NCI-H446 treated with DMSO at 0.1 percent for 48 hours (cell line): ENCODE measurements at regions not wholly inside any gene's neighbourhood (a gene's known extent, or its start where the extent isn't known, plus 50 kb on each side); places are given as distances from the start of the nearest gene placed in this dataset.
"Not testable (repeated sequence)": the region's sequence is repeated elsewhere in the genome, so short reads cannot be mapped to it uniquely, and the experiment has no call there.

Experiments used
- DNase-seq: peaks from one replicate; lab custom pipeline; 2025; lab: John Stamatoyannopoulos, UW

GRCh38 chr15:31219221-31219620 lies 107.4 kb upstream of the KLF13 start:
- no peak for DNase-seq

DNA sequence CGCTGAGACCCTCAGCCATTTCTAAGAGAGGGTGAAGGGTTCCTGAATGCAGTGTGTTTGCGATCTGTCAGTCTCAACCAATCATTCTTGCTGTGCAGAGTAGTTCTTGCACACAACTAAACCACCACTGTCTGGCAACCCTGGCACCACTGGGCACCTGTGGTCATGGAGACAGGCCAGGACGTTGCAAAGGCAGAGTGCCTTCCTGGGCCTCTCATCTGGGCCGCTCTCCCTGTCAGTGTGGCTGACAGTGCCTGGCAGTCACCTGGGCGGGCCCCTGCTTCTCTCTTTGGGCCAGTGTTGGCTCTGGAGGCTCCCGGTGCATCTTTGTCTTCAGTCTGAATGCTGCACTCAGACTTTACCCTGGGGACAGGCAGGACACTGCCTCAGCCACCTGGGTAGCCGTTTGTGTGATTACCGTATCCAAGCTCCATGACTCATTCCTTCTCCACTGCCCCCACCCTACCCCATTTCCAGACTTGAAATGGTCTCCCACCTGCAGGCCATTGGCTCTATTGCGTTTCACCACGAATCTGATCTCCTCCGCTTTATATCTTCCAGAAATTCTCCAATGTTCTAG lies 104.6 kb upstream of the KLF13 start:
- no peak for DNase-seq

DNA sequence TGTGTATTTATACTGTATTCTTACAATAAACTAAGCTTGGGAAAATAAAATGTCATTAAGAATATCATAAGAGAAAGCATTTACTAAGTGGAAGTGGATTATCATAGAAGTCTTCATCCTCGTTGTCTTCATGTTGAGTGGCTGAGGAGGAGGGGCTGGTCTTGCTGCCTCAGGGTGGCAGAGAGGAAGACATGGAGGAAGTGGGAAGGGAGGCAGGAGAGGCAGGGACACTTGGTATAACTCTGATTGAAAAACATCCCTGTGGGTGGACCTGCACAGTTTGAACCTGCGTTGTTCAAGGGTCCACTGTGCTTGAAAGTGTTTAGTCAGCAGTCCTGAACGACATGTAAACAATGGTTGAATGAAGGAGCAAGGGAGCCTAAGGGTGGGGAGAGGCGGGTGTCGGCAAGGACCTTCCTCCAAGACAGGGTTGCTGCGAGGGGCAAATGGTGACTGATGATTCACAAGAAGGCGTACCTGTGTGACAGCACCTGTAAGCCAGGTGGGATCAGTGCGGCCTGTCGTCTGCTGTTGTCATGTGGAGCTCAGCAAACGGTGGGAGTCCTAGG lies 103.8 kb upstream of the KLF13 start:
- DNase-seq, result no peak

- DNase-seq, result no peak
These were observed 102.9 kb upstream of the KLF13 start for GRCh38 chr15:31223478-31224350.

GRCh38 chr15:31224661-31225060 lies 102.0 kb upstream of the KLF13 start:
- not testable (repeated sequence) for DNase-seq

- no peak for DNase-seq
These were observed 101.2 kb upstream of the KLF13 start for GRCh38 chr15:31225356-31225955.

- no peak for DNase-seq
These were observed 100.6 kb upstream of the KLF13 start for GRCh38 chr15:31226021-31226420.

DNA sequence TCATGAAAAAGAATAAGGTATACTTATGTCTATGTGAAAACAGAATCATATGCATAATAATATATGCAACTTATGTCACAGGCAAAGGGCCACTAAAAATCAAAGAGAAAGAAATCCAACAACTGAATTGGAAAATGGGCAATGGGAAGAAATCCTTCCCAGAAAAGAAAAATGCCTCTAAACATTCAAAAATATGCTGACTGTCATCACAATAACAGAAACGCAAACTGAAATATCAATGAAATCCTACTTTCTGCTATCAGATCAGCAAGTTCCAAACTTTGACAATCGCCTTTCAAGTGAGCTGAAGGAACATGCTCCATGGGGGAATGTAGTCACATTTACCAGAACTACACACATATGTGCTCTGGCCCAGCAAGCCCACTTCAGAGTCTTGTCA lies 99.4 kb upstream of the KLF13 start:
- DNase-seq, result no peak

DNA sequence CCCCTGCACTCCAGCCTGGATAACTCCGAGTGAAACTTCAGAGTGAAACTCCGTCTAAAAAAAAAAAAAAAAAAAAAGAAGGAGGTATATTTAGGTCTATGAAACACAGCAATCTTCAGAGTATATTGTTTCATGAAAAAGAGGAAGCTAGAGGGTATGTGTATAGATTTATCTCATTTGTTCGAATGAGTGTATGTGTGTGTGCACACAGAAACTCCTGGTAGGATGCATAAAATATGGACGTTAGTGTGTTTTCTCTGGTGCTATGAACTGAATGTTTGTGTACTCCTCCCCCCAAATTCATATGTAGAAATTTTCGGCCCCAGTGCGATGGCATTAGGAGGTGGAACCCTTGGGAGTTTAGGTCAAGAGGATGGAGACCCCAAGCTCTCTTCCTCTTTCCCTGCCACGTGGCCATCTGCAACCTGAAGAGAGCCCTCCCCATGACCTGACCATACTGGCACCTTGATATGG lies 98.6 kb upstream of the KLF13 start:
- DNase-seq, result no peak

DNA sequence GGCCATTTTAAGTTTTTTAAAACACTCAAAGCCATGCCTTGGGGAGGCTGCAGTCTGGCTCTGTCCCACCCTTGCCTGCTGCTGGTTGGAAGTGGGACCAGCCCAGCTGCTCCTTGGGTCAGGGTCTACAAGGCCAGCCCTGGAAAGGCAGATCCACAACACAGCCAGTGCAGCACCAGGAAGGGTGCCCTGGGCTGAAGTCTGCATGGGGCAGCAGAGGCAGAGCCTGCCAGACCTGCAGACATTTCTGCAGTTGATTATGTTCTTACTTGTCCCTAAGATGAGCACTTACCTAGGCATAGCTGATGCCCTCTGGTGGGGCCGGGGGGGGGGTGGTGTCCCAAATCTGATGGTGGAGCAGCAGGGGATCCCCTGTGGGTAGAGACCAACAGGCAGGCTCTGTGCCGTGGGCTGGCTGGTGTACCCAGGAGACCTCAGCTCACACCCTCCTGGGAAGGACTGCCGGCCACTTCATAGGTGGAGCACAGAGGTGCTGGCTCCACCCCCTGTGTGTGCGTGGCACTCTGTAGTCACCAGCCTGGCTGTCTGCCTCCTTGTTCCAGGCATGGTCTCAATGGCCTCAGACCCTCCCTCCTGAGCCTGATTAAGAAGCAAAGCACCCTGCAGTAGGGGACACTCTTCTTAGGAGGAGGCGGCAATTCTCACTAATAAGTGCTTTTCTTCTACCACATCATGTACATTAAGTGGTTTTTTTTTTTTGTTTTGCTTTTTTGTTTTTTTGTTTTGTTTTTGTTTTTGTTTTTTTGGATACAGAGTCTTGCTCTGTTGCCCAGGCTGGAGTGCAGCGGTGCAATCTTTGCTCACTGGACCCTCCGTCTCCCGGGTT lies 97.4 kb upstream of the KLF13 start:
- DNase-seq, result no peak

GRCh38 chr15:31230630-31231485 lies 95.8 kb upstream of the KLF13 start:
- no peak for DNase-seq

DNA sequence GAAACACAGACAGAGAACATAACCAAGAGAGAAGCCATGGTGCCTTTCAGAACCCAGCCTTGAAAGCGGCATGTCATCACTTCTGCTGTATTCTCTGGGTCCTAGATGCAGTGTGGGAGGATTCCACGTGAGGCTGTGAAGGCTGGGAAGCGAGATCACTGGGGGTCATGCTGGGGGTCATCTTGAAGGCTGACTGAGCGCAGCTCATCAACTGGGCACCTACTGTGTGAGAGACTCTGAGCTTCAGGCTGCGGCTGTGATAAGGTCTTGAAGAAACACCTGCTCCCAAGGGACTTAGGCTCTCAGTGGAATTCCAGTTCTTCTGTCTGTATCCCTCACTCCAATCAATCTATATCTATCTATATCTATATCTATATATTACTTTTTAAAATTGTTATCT lies 91.8 kb upstream of the KLF13 start:
- DNase-seq, result no peak

DNA sequence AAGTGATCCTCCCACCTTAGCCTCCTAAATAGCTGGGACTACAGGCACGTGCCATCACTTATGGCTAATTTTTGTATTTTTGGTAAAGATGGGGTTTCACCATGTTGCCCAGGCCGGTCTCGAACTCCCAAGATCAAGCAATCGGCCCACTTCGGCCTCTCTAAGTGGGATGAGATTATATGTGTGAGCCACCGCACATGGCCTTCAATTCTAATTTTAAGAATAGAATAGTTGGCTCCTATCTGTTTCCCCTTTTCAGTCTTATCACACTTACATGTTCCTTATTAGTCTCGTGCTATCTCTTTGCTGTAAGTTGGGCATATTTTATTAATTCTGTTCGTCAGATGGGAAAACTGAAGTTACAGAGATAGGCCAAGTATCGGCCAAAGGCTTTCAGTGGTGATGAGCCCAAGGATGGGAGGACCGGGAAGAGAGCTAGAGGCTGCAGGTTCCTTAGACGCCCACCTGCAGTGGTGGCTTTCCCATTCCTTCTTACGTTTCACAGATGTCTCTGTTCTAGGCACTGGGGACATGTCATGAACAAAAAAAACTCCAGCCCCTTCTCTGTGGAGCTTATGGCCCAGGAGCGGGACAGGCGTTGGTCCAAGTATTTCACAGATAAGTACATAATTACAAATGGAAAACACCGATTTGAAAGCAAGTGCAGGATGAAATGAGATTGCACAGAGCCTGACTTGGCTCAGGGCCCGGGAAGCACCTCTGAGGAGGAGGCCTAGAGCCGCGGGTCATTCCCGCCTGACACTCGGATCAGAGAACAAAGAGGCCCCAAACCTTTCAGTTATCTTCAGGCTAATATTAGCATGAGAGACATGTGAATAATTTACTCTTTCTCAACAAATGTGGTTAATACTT lies 91.1 kb upstream of the KLF13 start:
- DNase-seq, result peak; percentile 41

- DNase-seq, result peak; percentile 85
These were observed 90.2 kb upstream of the KLF13 start for GRCh38 chr15:31236184-31237042.

GRCh38 chr15:31237043-31237324 lies 89.7 kb upstream of the KLF13 start:
- DNase-seq, result no peak

- no peak for DNase-seq
These were observed 87.7 kb upstream of the KLF13 start for GRCh38 chr15:31238906-31239305.

DNA sequence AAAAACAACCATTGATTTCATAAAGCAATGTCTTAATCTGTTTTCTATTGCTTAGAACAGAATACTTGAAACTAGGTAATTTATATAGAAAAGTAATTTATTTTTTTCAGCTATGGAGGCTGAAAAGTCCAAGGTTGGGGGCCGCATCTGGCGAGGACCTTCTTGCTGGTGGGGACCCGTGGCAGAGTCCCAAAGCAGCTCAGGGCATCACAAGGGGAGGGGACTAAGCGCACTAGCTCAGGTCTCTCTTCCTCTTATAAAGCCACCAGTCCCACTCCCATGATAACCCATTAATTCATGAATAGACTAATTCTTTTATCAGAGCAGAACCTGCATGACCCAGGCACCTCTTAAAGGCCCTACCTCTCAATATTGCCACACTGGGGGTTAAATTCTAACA lies 87.2 kb upstream of the KLF13 start:
- DNase-seq, result no peak

DNA sequence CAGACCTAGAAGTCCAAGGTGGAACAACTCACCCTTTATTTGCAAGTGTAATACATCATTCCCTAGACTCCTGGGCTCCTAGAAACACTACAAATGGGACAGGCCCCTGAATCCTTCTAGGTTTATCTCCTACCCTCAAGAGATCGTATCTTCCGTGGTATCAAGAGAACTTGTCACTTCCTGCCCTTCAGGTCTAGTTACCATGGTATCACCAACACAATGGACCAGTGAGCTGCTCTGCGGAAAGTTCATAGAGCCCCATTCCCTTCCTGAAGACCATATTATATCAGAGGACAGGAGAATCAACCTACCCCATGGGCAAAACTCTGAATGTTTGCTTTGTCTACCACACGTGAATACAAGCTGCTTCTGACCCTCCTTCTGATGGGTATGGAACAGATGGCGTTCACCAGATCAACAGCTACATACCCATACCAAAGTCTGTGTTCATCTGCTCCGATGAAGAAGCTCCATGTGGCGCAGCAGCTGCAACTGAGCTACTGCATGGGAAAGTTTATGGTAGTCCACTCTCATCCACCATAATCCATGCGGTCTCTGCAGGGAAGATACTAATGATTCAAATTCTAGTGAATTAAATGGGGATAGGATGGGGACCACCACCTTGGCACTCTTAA lies 84.6 kb upstream of the KLF13 start:
- DNase-seq, result no peak

DNA sequence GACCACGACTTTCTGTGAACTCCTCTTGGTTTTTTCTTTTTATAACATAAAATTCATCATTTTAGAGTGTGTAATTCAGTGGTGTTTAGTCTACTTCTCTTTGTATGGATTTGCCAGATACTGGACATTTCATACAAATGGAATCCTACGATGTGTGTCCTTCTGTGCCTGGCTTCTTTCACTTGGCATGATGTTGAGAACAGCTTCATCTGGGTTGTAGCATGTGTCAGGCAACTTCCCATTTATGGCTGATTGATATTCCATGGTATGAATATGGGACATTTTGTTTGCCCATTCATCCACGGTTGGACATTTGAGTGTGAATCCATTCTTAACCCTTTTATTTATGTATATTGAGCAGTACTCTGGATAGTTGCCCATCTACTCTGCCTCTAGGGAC lies 82.7 kb upstream of the KLF13 start:
- DNase-seq, result no peak
